Sigmoid colon (tissue), 6 donors: ENCODE measurements at regions not wholly inside any gene's neighbourhood (a gene's known extent, or its start where the extent isn't known, plus 50 kb on each side); places are given as distances from the start of the nearest gene placed in this dataset.

Experiments used
- DNase-seq: peaks from one replicate; pipeline ENCODE4 v3.0.0-alpha.2; 2019
- H3K27ac ChIP-seq, 4 donors: fragments of 200-600 bp; sonication (generic); one replicate each; pipeline ENCODE4 v1.5.1; 2016 to 2019; ENCODE audit warnings: mild to moderate bottlenecking in 1 of 4
- H3K27me3 ChIP-seq, 3 donors: fragments of 200-600 bp; sonication (generic); one replicate each; pipeline ENCODE4 v1.5.1; 2019; ENCODE audit warnings: mild to moderate bottlenecking in 1 of 3
- H3K36me3 ChIP-seq, 4 donors: fragments of 200-600 bp; sonication (generic); one replicate each; pipeline ENCODE4 v1.5.1; 2016 to 2019
- H3K4me1 ChIP-seq, 4 donors: fragments of 200-600 bp; sonication (generic); one replicate each; pipeline ENCODE4 v1.5.1; 2017 to 2019
- H3K4me3 ChIP-seq, 4 donors: fragments of 200-600 bp; sonication (generic); one replicate each; pipeline ENCODE4 v1.5.1; 2017 to 2019; ENCODE audit warnings: mild to moderate bottlenecking in 2 of 4, moderate library complexity in 1 of 4
- H3K9me3 ChIP-seq, 4 donors: fragments of 200-600 bp in 3 of 4; sonication (generic) in 3 of 4; one replicate each; pipeline versions ENCODE4 v1.5.1 to v1.6.1; 2013 to 2019
- CTCF ChIP-seq, 4 experiments: fragments of 450-650 bp in 3 of 4; fragments of 200-600 bp in 1 of 4; IDR thresholded peaks; one replicate each; pipeline ENCODE4 v1.5.1; 2016 to 2019; ENCODE audit warnings: antibody characterized with exemption in 4 of 4, mild to moderate bottlenecking in 3 of 4, moderate library complexity in 2 of 4
- EP300 ChIP-seq, 4 donors: sonication (generic); formaldehyde crosslinking; IDR thresholded peaks; one replicate each; pipeline ENCODE4 v1.6.1; 2017; ENCODE audit warnings: antibody characterized with exemption in 4 of 4
- POLR2A ChIP-seq, 2 donors: fragments of 450-650 bp; IDR thresholded peaks; one replicate each; pipeline ENCODE4 v1.6.1; 2016; ENCODE audit warnings: antibody characterized with exemption in 2 of 2, mild to moderate bottlenecking in 2 of 2, moderate library complexity in 2 of 2
- POLR2AphosphoS5 ChIP-seq, 4 donors: sonication (generic); formaldehyde crosslinking; IDR thresholded peaks; one replicate each; pipeline ENCODE4 v1.6.1; 2017; ENCODE audit warnings: antibody characterized with exemption in 4 of 4
- WGBS, 2 donors: extraction: QIAGEN DNeasy Blood & Tissue Kit; methylation state at CpG; one replicate each; pipeline ENCODE4 v1.1.7; 2013; 5-methylcytosine and 5-hydroxymethylcytosine counted together
- intact Hi-C: fragments of 100-400 bp; cut with DNase I; formaldehyde crosslinking; loops from one replicate; pipeline ENCODE4 v1.15.1; 2023
- donor health status: healthy with polysubstance abuse.
- donor health status: healthy.

GRCh38 chr6:113276601-113277000 lies 580.5 kb upstream of the MARCKS start:
- intact Hi-C loops: no loop called here
- 66 to 74% methylated on average over 2 of the region's 2 CpGs for WGBS, 2 donors
- Histone ChIP-seq H3K27ac (no peak overlapping the region), H3K27me3 (no peaks in the 10 kb centered on the region), H3K4me3 (no peak overlapping the region), H3K36me3 (no peaks in the 10 kb centered on the region), H3K4me1 (no peaks in the 10 kb centered on the region), H3K9me3 (no peaks in the 10 kb centered on the region)
- DNase-seq: no peak
- TF ChIP-seq POLR2AphosphoS5 (IDR thresholded peaks at IDR 0.05) (no peak), POLR2A (IDR thresholded peaks at IDR 0.05) (no peak), CTCF (IDR thresholded peaks at IDR 0.05) (no peak), EP300 (IDR thresholded peaks at IDR 0.05) (no peak)

GRCh38 chr6:113277111-113277510 lies 580.0 kb upstream of the MARCKS start:
- WGBS, 2 donors: 84 to 94% methylated on average over 1 of the region's 1 CpG
- H3K36me3 ChIP-seq: no peaks in the 10 kb centered on the region
- H3K9me3 ChIP-seq: no peaks in the 10 kb centered on the region
- no peak for TF ChIP-seq EP300 (IDR thresholded peaks at IDR 0.05)
- no peak for TF ChIP-seq POLR2AphosphoS5 (IDR thresholded peaks at IDR 0.05)
- no peak for TF ChIP-seq CTCF (IDR thresholded peaks at IDR 0.05)
- no peak for TF ChIP-seq POLR2A (IDR thresholded peaks at IDR 0.05)
- no peak for DNase-seq
- no peaks in the 10 kb centered on the region for H3K27me3 ChIP-seq
- no peak overlapping the region for H3K27ac ChIP-seq
- intact Hi-C loops: no loop called here
- no peak overlapping the region for H3K4me3 ChIP-seq
- H3K4me1 ChIP-seq: no peaks in the 10 kb centered on the region

DNA sequence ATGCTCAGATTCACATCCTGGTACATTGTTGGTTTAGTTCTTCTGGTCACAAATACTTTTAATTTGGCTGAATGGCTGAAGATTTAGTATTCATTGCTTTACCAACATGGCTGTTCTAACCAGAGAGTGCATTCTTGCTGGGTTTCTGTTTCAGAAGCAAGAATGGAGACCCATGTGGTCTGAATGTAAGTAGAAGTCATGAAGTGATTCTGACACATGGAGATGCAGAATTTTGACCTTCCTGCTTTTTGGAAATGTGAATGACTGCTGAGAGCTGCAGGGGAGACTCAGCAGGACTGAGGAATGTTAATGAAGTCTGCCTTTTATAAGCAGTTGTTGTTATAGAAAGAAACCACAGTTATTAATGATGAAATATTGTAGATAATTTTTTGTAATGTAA lies 576.1 kb upstream of the MARCKS start:
- no peak overlapping the region for H3K27ac ChIP-seq
- intact Hi-C loops: no loop called here
- H3K4me1 ChIP-seq: no peaks in the 10 kb centered on the region
- no peaks in the 10 kb centered on the region for H3K36me3 ChIP-seq
- no peaks in the 10 kb centered on the region for H3K27me3 ChIP-seq
- TF ChIP-seq POLR2AphosphoS5 (IDR thresholded peaks at IDR 0.05) (no peak), EP300 (IDR thresholded peaks at IDR 0.05) (no peak), CTCF (IDR thresholded peaks at IDR 0.05) (no peak), POLR2A (IDR thresholded peaks at IDR 0.05) (no peak)
- H3K4me3 ChIP-seq: no peak overlapping the region
- no peak for DNase-seq
- peaks cover 0 to 2% (median 0%) of the 10 kb centered on the region in 4 donors for H3K9me3 ChIP-seq

GRCh38 chr6:113281431-113281830 lies 575.7 kb upstream of the MARCKS start:
- no peak for DNase-seq
- TF ChIP-seq POLR2AphosphoS5 (IDR thresholded peaks at IDR 0.05): no peak
- TF ChIP-seq POLR2A (IDR thresholded peaks at IDR 0.05): no peak
- TF ChIP-seq CTCF (IDR thresholded peaks at IDR 0.05): no peak
- no peak for TF ChIP-seq EP300 (IDR thresholded peaks at IDR 0.05)
- Histone ChIP-seq H3K27ac (no peak overlapping the region), H3K4me1 (no peaks in the 10 kb centered on the region), H3K27me3 (no peaks in the 10 kb centered on the region), H3K36me3 (no peaks in the 10 kb centered on the region), H3K4me3 (no peak overlapping the region), H3K9me3 (peaks cover 0 to 4% (median 0%) of the 10 kb centered on the region in 4 donors)
- intact Hi-C loops: no loop called here
- WGBS, 2 donors: 78 to 85% methylated on average over 1 of the region's 1 CpG

GRCh38 chr6:113287396-113287795 lies 569.7 kb upstream of the MARCKS start:
- H3K27me3 ChIP-seq: no peaks in the 10 kb centered on the region
- H3K9me3 ChIP-seq: peaks cover 0 to 4% (median 0%) of the 10 kb centered on the region in 4 donors
- WGBS, 2 donors: 78 to 81% methylated on average over 2 of the region's 2 CpGs
- no peak for DNase-seq
- no peak overlapping the region for H3K4me3 ChIP-seq
- H3K36me3 ChIP-seq: no peaks in the 10 kb centered on the region
- no peak overlapping the region for H3K27ac ChIP-seq
- intact Hi-C loops: no loop called here
- no peak for TF ChIP-seq POLR2AphosphoS5 (IDR thresholded peaks at IDR 0.05)
- TF ChIP-seq CTCF (IDR thresholded peaks at IDR 0.05): no peak
- no peak for TF ChIP-seq EP300 (IDR thresholded peaks at IDR 0.05)
- no peak for TF ChIP-seq POLR2A (IDR thresholded peaks at IDR 0.05)
- peaks cover 0 to 9% (median 7%) of the 10 kb centered on the region in 4 donors for H3K4me1 ChIP-seq
